Endothelial cell of umbilical vein (primary cell): ENCODE measurements at regions not wholly inside any gene's neighbourhood (a gene's known extent, or its start where the extent isn't known, plus 50 kb on each side); places are given as distances from the start of the nearest gene placed in this dataset.

Source experiments
- JUN ChIP-seq: IDR thresholded peaks from 2 replicates; pipeline ENCODE4 v1.6.1; 2011; ENCODE audit warnings: borderline replicate concordance, low read depth; ENCODE audit not compliant: insufficient read length, insufficient read depth
- POLR2A ChIP-seq: IDR thresholded peaks from 2 replicates; pipeline ENCODE4 v1.6.1; 2012; ENCODE audit warnings: low read depth, mild to moderate bottlenecking, control low read depth, low read length
- POLR2AphosphoS5 ChIP-seq: IDR thresholded peaks from 2 replicates; pipeline ENCODE4 v1.6.1; 2012; ENCODE audit warnings: low read depth, mild to moderate bottlenecking, control low read depth, low read length, moderate library complexity; ENCODE audit not compliant: insufficient read depth
- TF ChIP-seq, protein P1 (sequence below), 2 donors: IDR thresholded peaks; 1 replicate in 1 of 2; 2 replicates in 1 of 2; pipeline ENCODE4 v1.5.1; 2011; ENCODE audit warnings: low read length in 2 of 2, mild to moderate bottlenecking in 2 of 2, moderate library complexity in 2 of 2, control low read depth in 1 of 2, inconsistent platforms in 1 of 2, low read depth in 1 of 2; ENCODE audit not compliant: insufficient read depth in 1 of 2; ENCODE audit errors: extremely low read depth in 1 of 2

DNA sequence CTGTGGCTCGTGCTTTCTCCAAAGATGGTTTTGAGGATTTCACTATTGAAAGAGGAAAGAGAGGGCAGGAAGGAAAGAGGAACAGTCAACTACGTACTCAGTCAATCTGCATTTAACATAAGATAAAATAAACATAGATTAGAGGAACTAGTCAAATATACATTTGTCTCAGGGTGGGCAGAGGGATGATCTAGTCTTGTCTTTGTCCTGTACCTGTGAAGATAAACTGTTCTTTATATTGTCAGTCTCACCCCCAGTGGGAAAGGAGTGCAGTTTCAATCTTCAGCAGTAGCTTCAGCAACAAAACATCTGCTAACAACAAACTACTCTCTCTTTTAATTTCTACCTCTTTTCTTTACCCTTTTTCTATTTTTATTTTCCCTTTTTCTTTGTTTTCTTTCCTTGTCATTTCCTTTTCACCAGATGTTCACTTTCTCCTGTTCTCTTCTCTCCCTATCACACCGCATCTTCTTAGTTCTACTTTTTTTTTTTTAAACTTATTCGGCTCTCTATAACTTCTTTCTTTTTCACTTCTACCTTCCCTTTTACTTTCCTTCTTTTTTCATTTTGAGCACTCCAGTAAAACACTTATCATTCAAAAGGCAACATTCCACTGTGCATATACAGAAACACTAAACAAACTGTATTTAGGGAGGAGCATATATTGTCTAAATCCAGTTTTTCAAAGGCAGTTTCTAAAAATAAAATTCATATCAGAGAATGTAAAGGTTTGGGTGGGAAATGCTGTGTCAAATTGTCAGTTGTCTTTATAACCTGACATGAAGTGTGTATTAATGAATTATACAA, 51.4 kb upstream of the GUCY1A1 start:
- TF ChIP-seq, protein P1, sequence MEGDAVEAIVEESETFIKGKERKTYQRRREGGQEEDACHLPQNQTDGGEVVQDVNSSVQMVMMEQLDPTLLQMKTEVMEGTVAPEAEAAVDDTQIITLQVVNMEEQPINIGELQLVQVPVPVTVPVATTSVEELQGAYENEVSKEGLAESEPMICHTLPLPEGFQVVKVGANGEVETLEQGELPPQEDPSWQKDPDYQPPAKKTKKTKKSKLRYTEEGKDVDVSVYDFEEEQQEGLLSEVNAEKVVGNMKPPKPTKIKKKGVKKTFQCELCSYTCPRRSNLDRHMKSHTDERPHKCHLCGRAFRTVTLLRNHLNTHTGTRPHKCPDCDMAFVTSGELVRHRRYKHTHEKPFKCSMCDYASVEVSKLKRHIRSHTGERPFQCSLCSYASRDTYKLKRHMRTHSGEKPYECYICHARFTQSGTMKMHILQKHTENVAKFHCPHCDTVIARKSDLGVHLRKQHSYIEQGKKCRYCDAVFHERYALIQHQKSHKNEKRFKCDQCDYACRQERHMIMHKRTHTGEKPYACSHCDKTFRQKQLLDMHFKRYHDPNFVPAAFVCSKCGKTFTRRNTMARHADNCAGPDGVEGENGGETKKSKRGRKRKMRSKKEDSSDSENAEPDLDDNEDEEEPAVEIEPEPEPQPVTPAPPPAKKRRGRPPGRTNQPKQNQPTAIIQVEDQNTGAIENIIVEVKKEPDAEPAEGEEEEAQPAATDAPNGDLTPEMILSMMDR (IDR thresholded peaks at IDR 0.05; ENCODE audit: extremely low read depth in 1 of 2, insufficient read depth in 1 of 2, low read depth in 1 of 2, low read length in 2 of 2): no peak
- TF ChIP-seq POLR2A (no peak), JUN (no peak), POLR2AphosphoS5 (no peak)
